ENCODE measurements at regions not wholly inside any gene's neighbourhood (a gene's known extent, or its start where the extent isn't known, plus 50 kb on each side); places are given as distances from the start of the nearest gene placed in this dataset.
"Not testable (repeated sequence)": the region's sequence is repeated elsewhere in the genome, so short reads cannot be mapped to it uniquely, and the experiment has no call there.

DNA sequence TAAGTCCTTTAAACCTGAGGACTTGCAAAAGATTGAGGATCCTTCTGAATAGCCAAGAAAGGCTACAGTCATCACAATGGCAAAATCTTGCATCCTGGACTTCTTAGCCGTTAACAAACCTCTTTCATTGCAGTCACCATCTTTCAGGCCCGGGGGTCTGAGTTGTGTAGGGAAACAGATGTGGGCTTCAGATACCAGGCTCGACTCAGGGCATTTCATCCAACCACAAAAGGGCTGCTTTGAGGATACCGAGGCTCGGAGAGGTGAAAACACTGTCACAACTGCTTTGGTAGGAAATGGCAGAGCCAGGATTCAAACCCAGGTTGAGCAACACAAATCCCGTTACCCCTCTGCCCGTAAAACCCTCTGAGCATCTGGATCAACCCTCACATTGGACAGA is 147.4 kb downstream of the TFCP2L1 start:
- DNase-seq (ENCODE audit: low read depth): no peak

DNA sequence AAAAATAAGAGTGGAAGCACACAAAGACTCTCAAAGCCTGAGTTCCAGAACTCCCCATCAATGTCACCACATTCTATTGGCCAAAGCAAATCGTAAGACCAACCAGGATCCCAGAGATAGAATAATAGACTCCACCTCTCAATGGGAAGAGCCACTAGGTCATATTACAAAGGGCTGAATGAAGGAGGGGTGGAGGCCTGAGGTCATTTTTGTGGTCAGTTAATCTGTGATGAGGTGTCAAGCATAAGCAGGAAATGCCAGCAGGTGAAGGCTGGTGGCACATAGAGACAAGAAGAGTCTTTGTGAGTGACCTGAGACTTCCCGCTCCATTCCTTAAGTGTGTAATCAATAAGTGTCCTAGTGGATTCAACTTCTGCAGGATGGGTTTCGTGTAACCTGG is 144.3 kb downstream of the TFCP2L1 start:
- no peak for DNase-seq (ENCODE audit: low read depth)

DNA sequence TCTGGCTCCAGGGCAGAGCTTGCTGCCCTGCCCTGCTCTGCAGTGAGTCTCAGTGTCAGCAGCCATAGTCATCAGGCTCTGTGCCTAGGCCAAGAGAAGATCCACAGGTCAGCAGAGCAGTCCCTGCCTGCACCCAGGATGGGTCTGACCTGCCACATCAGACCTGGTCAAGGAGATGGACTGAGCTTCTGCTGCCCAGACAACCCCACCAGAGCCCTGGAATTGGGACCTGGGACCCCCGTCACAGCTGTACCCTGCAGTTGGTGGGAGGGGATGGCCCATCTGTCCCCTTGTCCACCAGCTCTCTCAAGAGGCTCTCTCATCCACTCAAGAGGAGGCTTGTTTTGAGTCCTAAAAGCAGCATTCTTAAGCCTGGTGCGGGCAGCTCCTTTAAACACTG is 142.6 kb downstream of the TFCP2L1 start:
- no peak for DNase-seq (ENCODE audit: low read depth)

DNA sequence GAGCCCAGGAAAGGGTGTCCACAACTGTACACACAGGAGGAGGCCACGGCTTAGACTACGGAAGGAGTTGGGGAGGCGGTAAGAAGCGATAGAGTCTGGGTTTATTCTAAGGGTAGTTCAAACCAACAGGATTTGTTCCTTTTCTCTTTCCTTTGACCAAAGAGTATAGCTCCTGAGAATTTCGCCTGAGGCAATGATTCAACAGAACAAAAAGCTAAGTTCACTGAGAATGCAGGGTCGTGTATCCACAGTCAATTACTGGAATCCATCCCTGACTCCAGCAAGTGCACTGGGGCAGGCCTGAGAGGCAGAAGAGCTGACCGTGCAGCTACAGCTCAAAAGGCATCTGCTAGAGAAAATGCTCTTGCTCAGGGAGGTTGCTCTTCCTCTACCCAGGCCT is 140.9 kb downstream of the TFCP2L1 start:
- no peak for DNase-seq (ENCODE audit: low read depth)

DNA sequence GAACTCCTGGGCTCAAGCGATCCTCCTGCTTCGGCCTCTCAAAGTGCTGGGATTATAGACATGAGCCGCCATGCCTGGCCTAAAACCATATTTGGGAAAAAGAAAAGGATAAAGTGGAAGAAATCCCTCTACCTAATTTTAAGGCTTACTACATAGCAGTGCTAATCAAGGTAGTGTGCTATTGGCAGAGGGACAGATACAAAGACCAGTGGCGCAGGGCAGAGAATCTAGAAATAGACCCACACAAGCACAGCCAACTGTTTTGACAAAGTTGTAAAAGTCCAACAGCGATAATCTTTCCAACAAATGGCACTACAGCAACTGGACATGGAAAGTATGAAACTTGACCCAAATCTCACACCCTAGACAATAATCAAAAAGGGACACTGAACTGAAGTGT is 138.4 kb downstream of the TFCP2L1 start:
- DNase-seq (ENCODE audit: low read depth): no peak

DNA sequence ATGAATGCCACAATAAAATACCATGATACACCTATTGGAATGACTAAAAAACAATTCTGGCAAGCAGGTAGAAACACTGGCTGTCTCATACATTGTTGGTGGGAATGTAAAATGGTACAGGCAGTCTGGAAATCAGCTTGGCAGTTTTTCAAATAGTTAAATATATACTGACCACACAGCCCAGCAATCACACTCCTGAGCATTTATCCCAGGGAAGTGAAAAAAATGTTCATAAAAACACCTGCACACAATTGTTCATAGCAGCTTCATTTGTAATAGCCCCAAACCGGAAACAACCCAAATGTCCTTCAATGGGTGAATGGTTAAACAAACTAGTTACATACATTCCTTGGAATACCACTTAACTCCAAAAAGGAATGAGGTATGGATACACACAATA is 137.2 kb downstream of the TFCP2L1 start:
- no peak for DNase-seq (ENCODE audit: low read depth)

DNA sequence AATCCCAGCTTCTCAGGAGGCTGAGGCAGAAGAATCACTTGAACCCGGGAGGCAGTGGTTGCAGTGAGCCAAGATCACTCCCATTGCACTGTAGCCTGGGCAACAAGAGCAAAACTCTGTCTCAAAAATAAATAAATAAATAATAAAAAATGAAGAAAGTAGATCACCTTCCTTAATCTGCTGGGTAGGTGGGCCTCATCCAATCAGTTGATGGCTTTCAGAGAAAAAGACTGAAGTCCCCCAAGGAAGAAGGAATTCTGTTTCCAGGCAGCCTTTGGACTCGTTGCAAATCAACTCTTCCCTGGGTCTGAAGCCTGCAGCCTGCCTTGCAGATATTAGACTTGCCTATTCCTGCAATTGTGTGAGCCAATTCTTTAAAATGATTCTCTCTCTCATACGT is 136.5 kb downstream of the TFCP2L1 start:
- no peak for DNase-seq (ENCODE audit: low read depth)

DNA sequence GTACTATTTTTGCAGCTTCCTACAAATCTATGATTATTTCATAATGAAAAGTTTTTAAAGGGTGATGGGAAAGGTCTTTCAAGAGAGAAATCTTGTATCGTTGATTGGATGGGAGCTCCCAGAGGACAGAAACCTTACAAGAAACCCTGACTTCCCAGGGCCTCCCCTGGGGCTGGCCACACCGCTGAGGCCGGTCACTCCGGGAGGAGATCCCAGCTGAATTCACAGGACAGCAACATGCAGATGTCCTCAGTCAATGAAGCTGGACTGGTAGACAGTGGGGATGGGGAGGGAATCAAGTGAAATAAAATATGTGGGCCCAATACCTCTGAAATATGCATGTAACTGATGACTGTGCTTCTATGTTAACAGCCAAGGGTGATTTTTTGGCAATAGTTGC is 135.6 kb downstream of the TFCP2L1 start:
- DNase-seq (ENCODE audit: low read depth): no peak

DNA sequence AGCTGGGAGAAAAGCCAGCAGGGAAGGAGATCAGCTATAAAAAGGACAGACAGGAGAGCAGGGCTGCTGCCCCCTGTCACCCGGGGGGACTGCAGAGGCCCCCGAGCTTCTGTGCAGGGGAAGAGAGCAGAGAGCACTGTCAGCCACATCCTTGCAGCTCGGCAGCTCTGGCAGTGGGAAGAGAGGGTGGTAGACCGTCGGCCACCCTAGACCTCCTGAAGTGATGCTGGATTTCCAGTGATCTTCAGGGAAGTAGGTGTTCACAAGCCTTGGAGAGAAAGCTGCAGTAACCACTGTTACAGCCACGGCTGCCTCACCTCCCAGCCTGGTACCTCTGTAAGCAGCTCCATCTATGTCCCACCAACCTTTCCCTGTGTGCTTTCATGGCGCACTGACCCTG is 134.9 kb downstream of the TFCP2L1 start:
- no peak for DNase-seq (ENCODE audit: low read depth)

DNA sequence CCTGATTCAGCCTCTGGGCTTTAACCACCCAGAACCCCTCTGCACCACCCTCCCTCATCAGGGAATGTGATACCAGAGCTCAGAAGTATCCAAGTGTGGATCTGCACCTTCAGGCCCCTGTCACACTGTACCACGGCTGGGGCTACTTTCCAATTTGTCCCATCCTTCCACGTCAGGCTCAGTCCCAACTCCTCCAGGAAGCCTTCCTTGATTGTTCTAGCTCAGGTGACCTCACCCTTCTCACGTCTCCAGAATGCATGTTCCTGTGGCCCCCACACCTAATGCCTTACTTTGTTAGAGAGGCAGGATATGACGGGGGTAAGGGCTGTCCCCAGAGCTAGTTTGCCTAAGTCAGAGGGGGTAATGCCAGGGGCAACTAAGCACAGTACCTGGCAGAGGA is 134.3 kb downstream of the TFCP2L1 start:
- no peak for DNase-seq (ENCODE audit: low read depth)

DNA sequence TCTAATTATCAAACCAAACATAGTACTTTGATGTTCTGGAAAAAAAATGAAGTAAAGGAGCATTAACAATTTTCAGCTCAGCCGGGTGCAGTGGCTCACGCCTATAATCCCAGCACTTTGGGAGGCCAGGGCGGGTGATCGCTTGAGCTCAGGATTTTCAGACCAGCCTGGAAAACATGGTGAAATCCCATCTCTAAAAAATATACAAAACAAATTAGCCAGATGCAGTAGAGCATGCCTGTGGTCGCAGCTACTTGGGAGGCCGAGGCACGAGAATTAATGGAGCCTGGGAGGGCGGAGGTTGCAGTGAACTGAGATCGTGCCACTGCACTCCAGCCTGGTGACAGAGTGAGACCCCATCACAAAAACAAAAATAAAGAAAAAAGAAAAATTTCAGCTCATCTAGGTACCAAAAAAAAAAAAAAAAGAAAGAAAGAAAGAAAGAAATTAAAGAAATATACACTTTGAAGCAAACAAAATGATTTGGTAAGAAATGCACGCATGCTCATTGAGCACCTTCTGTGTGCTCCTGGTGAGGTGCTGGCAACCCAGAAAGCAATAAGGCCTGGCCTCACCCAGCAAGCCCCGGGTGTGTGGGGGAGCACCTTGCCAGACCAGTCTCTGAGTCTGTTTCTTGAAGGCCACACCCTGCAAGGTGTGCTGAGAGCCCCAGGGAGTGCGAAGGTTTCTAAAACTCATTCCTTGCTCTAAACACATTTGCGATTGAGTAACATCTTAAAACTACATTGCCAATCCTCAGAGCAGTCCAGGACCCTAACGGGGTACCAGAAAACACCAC is 133.5 kb downstream of the TFCP2L1 start:
- DNase-seq (ENCODE audit: low read depth): no peak

DNA sequence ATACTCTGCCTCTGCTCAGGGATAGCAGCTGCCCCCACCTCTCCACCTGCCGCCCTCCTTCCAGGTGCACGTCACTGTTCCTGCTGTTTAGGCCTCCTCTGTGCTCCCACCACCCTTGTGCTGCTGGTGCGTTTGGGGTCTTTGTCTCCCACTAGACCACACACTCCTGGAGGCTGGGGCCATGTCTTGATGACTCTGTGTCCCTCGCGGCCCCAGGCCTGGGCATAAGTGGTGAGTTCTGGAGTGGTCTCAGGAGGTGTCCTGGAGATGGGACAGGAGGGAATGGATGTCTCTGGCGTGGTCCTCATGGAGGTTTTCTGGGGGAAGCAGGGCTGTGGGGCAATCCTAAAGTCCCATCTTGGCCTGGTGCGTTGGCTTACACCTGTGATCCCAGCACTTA is 132.1 kb downstream of the TFCP2L1 start:
- no peak for DNase-seq (ENCODE audit: low read depth)

DNA sequence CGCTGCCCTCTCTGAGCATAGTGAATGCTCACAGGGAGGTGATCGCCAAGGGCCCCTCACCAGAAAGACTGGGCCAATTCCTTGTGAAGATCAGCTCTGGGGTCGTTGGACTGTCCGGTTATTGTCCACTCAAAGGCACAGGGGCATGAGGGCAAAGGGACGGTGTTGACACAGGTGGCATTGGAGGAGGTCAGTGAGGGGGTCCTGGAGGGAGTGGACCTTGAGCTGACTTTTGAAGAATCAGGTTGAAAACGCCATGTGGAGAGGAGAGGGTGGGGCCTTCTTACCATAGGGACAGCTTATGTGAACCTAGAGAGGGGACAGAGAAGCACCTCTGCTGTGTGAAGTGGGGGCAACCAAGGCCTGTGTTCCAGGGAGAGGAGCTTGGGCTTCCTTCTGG is 131.5 kb downstream of the TFCP2L1 start:
- DNase-seq (ENCODE audit: low read depth): no peak

DNA sequence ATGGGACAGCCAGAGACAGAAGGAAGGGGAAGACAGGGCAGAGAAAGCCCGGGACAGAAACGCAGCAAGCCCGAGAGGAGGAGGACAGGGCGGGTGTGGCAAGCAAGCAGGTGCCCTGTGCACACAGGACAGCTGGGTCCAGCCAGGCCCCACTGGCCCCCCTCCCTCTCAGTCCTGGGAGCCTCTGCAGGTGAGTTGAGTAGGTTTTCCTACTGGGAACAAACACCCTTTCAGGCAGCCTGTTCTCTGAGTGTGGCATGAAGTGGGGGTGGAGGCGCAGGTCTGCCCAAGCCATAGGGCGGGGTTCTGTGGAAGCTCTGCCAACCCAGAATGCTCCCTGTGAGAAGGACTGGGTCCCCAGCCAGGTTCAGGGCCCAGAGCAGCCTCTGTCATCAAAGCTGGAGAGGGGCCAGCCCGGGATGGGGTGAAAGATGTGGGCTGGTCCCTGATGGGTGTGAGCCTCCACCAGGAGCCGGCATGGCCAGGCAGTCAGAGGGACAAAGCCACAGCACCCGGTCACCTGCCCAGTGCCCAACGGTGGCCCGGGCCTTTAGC is 129.4 kb downstream of the TFCP2L1 start:
- DNase-seq (ENCODE audit: low read depth): no peak

DNA sequence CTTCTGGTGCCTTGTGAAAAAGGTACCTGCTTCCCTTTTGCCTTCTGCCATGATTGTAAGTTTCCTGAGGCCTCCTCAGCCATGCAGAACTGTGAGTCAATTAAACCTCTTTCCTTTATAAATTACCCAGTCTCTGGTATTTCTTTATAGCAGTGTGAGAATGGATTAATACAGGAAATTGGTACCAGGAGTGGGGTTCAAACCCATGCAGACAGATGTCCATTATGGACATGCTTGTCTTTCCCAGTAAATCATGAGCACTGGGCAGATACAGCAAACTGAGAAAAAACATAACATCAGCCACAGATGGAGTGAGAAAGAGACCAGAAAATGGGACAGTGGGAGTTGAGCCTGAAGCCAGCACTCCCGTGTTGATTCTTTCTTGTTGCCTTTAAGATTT is 127.5 kb downstream of the TFCP2L1 start:
- DNase-seq (ENCODE audit: low read depth): not testable (repeated sequence)

DNA sequence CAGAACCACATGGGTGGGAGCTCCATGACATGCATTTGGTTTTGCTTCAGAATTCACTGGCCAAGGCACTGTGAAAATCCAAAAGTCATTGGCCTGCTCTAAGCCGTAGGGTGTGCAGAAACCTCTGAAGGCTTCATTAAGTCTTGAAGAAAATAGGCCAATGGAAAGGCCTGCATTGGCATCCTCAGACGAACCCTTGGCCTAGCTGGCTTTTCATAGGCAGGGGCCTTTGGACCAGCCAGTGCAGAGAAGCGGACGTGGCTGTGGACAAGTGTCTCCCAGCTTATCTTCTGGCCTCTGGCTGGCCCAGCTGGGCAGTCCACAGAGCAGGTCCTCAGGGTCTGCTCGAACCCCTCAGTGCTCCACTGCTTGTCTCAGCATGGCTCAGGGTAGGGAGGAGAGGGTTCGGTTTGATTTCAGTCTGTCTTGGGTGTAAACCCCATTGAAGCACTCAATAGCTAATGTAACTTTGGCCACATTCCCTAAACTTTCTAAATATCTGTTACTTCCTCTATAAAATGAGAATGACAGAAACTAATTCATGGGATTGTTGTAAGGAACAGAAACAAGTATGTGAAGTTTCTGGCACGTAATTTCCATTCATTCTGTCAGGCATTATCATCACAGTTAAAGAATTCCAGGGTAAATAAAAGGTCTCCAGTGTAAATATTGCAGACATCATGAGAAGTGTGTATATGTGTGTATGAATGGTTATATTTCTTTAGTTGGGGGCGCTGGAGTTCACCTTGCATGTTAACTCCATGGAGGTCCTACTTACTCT is 125.5 kb downstream of the TFCP2L1 start:
- DNase-seq (ENCODE audit: low read depth): no peak

DNA sequence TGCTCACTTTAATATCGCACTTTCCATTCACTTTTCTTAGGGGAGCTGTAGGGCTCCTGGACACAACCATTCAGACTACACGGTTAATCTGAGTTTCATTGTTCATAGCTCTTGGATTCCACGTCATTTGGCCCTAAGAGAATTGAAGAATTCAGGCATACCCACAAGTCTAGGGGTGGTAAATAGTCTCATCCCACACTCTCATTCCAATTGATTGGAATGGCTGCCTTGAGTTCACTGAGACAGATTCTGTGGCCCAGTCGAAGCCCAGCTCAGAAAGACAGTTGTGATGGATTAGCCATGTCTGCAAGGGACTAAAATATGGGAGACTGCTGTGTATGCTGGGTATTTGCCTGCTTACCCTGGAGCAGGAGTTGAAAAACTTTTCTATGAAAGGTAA is 124.6 kb downstream of the TFCP2L1 start:
- DNase-seq (ENCODE audit: low read depth): no peak

DNA sequence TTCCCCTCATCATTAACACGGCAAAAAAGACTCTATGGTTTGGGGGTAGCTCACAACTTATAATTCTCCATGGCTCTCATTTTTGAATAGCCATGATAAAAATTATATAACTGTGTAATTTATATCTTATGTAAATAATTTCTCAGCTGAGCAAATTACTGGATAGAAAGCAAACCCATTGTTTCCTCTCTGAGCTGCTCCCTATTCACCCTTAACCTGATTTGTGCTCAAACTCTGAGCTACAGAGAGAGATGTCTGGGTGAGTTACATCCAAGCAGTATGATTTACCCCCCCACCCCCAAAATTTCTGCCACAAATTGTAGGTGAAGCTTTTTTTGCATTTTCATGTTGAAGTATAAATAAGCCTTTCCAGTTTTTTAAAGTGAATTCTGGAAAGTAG is 123.7 kb downstream of the TFCP2L1 start:
- no peak for DNase-seq (ENCODE audit: low read depth)

DNA sequence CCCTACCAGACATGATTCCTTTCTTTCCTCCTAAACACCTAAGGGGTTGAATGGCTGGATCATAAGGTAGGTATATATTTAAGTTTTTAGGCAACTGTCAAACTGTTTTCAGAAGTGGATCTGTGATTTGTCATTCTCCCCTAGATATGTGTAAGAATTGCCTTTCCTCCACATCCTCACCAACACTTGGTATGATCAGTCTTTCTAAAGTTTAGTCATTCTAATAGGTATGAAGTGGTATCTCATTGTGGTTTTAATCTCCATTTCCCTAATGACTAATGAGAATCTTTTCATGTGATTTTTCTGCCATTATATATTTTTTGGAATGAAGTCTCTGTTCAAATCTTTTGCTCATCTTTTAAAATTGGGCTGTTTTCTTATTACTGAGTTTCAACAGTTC is 122.1 kb downstream of the TFCP2L1 start:
- DNase-seq (ENCODE audit: low read depth): no peak

DNA sequence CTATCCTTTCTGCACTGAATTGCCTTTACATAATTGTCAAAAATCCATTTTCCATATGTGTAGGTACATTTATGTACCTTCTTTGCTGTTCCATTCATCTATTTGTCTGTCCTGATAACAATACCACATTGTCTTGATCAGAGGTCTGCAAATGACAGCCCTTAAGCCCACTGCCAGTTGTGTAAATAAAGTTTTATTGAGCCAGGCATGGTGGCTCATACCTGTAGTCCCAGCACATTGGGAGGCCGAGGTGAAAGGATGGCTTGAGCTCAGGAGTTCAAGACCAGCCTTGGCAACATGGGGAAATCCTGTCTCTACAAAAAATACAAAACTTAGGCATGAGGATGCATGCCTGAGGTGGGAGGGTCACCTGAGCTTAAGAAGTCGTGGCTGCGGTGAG is 121.0 kb downstream of the TFCP2L1 start:
- DNase-seq (ENCODE audit: low read depth): no peak

DNA sequence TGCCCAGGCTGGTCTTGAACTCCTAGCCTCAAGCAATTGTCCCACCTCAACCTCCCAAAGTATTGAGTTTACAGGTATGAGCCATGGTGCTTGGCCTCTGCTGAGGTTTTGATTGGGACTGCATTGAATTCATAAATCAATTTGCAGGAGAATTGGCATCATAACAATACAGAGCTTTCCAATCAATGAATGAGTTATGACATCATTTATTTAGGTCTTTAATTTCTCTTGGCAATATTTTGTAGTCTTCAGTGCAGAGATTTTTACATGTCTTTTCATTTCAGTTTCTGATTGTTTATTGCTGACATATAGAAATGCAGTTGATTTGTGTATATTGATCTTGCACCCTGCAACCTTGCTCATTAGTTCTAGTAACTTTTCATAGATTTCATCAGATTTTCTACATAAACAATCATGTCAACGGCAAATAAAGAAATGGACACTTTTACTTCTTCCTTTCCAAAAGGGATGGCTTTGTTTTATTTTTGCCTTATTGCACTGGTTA is 119.9 kb downstream of the TFCP2L1 start:
- DNase-seq (ENCODE audit: low read depth): no peak
